Common myeloid progenitor, CD34-positive (primary cell): ENCODE measurements at regions not wholly inside any gene's neighbourhood (a gene's known extent, or its start where the extent isn't known, plus 50 kb on each side); places are given as distances from the start of the nearest gene placed in this dataset.

Experiments used
- CTCF ChIA-PET: fragments of 350-600 bp; sonication (Branson Sonifier 250); formaldehyde crosslinking; loops from one replicate; lab custom pipeline; 2021; ENCODE audit warnings: antibody characterized with exemption; lab: Charles Lee
- POLR2A ChIA-PET: fragments of 350-600 bp; sonication (Branson Sonifier 250); formaldehyde crosslinking; loops from one replicate; lab custom pipeline; 2021; ENCODE audit warnings: antibody characterized with exemption; lab: Charles Lee
- DNase-seq, 3 donors: peaks; one replicate each; pipeline versions ENCODE4 v3.0.0 to v3.0.0-alpha.2; 2013
- H3K27ac ChIP-seq, 2 experiments: 1 replicate in 1 of 2; 2 replicates in 1 of 2; pipeline ENCODE4 v1.7.0; 2013; ENCODE audit warnings: inconsistent platforms in 2 of 2, low read length in 2 of 2, mild to moderate bottlenecking in 2 of 2, low read depth in 1 of 2, moderate library complexity in 1 of 2; ENCODE audit not compliant: severe bottlenecking in 2 of 2, insufficient read depth in 1 of 2, poor library complexity in 1 of 2
- H3K27me3 ChIP-seq, 5 experiments: replicated peaks in 2 of 5; 1 replicate in 3 of 5; 2 replicates in 2 of 5; pipeline versions ENCODE4 v1.6.1 to v1.7.0; 2013; ENCODE audit warnings: low read length in 4 of 5, mild to moderate bottlenecking in 2 of 5, moderate library complexity in 2 of 5, inconsistent platforms in 1 of 5; ENCODE audit not compliant: insufficient read depth in 5 of 5, control insufficient read depth in 4 of 5
- H3K36me3 ChIP-seq, 4 experiments: 1 replicate in 2 of 4; 2 replicates in 2 of 4; pipeline versions ENCODE4 v1.6.1 to v1.7.0; 2013; ENCODE audit warnings: low read length in 3 of 4, control low read depth in 1 of 4, mild to moderate bottlenecking in 1 of 4; ENCODE audit not compliant: control insufficient read depth in 4 of 4, insufficient read depth in 4 of 4
- H3K4me1 ChIP-seq, 4 experiments: 1 replicate in 3 of 4; 2 replicates in 1 of 4; pipeline versions ENCODE4 v1.6.1 to v1.7.1; 2013; ENCODE audit warnings: low read length in 3 of 4, mild to moderate bottlenecking in 3 of 4, control low read depth in 1 of 4, inconsistent platforms in 1 of 4, moderate library complexity in 1 of 4; ENCODE audit not compliant: control insufficient read depth in 4 of 4, insufficient read depth in 4 of 4; ENCODE audit errors: control extremely low read depth in 1 of 4
- H3K4me3 ChIP-seq, 7 experiments: 1 replicate in 4 of 7; 2 replicates in 3 of 7; pipeline versions ENCODE4 v1.5.1 to v1.7.0; 2013; ENCODE audit warnings: mild to moderate bottlenecking in 7 of 7, low read length in 6 of 7, moderate library complexity in 6 of 7, inconsistent platforms in 2 of 7, low read depth in 2 of 7, control low read depth in 1 of 7; ENCODE audit not compliant: insufficient read depth in 4 of 7, control insufficient read depth in 1 of 7; ENCODE audit errors: extremely low read depth in 1 of 7
- H3K9me3 ChIP-seq, 5 experiments: 1 replicate in 4 of 5; 2 replicates in 1 of 5; pipeline versions ENCODE4 v1.6.1 to v1.7.1; 2013; ENCODE audit warnings: low read length in 4 of 5, mild to moderate bottlenecking in 2 of 5, inconsistent platforms in 1 of 5, low read depth in 1 of 5, moderate library complexity in 1 of 5; ENCODE audit not compliant: control insufficient read depth in 4 of 5, insufficient read depth in 2 of 5; ENCODE audit errors: control extremely low read depth in 1 of 5
- WGBS: methylation state at CpG from one replicate; pipeline ENCODE4 v1.1.5; 2013; ENCODE audit not compliant: insufficient coverage; 5-methylcytosine and 5-hydroxymethylcytosine counted together

DNA sequence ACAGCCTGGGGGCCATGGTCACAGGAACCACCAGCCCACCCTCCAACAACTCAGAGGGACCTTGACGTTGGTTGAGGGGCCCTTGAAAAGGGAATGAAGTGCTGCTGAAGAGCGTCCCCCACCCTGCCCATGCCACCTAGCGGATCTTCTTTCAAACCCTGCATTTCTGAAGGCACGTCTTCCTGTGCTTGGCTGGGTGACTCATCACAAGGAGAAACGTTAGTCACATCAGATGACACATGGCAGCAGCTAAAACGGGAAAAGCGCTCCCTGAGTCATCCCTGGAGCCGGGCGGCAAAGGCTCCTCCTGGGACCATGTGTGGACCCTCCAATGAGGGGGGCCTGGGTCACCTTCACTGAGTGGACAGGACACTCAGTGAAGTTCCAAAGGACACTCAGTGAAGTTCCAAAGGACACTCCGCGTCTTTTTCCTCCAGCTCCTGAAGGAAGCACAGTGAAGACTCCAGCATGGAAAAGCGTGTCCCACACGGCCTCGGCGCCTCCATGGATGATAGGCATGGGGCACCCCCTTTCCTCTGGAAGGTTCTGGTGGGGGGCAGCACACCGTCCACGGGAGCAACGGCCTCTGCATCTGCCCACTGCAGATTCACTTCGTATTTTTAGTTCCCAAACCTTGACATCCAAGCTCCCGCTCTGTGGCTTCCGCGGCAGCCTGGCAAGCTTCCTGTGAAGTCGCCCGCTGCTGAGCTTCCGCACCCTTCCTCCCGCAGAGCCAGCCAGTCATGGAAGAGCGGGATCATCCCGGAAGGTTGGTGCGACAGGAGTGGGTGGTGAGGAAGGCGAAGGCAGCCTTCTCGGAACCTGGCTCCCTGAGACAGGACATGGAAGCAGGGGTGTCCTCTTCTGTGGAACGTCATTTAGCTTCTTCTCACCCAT lies 383.4 kb downstream of the VRK1 start:
- H3K27ac ChIP-seq, result no peak overlapping the region
- ChIA-PET CTCF (interaction anchor here (1.0 kb wide), 1 partner anchor 124 kb away, joined by 3 read pairs; no protein-coding TSS in a partner anchor), POLR2A (no interaction called here)
- peak in 2 of 3 donors; percentile 17 to 43 for DNase-seq
- H3K36me3 ChIP-seq, result no peaks in the 10 kb centered on the region
- H3K4me1 ChIP-seq, result peaks cover 0 to 7% (median 2%) of the 10 kb centered on the region in 4 experiments
- peaks cover 0 to 31% (median 4%) of the 10 kb centered on the region in 5 experiments for H3K27me3 ChIP-seq
- no peaks in the 10 kb centered on the region for H3K9me3 ChIP-seq
- WGBS, result 87% methylated on average over 19 of the region's 32 CpGs
- H3K4me3 ChIP-seq, result no peak overlapping the region

DNA sequence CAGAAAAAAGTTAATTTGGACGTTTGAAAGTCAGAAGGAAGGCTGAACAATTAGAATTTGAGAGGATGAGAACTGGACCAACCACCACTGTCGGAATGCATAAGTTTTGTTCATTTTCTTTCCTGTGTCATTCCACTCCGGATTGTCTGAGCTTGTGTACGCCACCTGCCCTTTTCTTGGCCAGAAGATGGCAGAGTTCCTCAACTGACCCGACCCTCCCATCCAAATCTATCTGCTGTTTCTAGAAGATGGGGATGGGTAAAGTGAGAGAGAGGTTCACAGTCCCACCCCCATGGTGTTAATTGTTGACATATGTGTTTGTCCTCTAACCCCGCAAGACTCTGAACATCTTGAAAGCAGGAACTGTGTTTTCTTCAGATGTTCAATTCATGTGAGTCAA lies 388.0 kb downstream of the VRK1 start:
- DNase-seq, result peak; percentile 25 to 60 (median 53)
- WGBS, result 56% methylated on average over 4 of the region's 6 CpGs
- POLR2A ChIA-PET, result interaction anchor here (0.6 to 0.9 kb wide), 2 partner anchors 216 to 418 kb away, joined by 3 read pairs; no protein-coding TSS in a partner anchor
- H3K4me3 ChIP-seq, result no peak overlapping the region
- peaks cover 0 to 5% (median 2%) of the 10 kb centered on the region in 4 experiments for H3K4me1 ChIP-seq
- H3K27me3 ChIP-seq, result peaks cover 0 to 7% (median 0%) of the 10 kb centered on the region in 5 experiments
- H3K36me3 ChIP-seq, result no peaks in the 10 kb centered on the region
- CTCF ChIA-PET, result interaction anchor here (0.7 to 4.2 kb wide), 13 partner anchors 9 to 401 kb away, joined by 3 to 22 read pairs (median 4); no protein-coding TSS in a partner anchor
- no peaks in the 10 kb centered on the region for H3K9me3 ChIP-seq
- H3K27ac ChIP-seq, result no peak overlapping the region

GRCh38 chr14:97187916-97188315 lies 390.7 kb downstream of the VRK1 start:
- peaks cover 0 to 3% (median 0%) of the 10 kb centered on the region in 4 experiments for H3K4me1 ChIP-seq
- no peak for DNase-seq
- H3K27ac ChIP-seq, result no peak overlapping the region
- peaks cover 0 to 7% (median 0%) of the 10 kb centered on the region in 5 experiments for H3K27me3 ChIP-seq
- no peaks in the 10 kb centered on the region for H3K36me3 ChIP-seq
- 80% methylated on average over 1 of the region's 2 CpGs for WGBS
- ChIA-PET CTCF (no interaction called here), POLR2A (no interaction called here)
- H3K4me3 ChIP-seq, result no peak overlapping the region
- H3K9me3 ChIP-seq, result no peaks in the 10 kb centered on the region

DNA sequence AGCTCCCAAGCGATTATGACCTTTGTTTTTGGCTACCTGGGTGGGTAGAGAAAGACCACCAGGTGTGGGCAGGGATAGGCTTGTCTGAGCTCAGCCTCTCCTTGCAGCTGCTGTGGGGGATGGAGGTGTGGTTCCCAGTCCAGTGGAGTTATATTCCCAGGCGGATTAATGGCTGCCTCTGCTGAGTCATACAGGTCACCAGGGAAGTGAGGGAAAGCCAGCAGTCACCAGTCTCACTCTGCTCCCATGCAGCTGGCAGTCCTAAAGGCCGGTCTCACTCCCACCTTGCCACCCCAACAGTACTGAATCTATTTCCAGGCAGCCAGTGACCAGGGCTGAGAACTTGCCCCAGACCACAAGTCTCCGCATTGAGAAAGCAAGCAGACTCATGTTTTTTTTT lies 399.2 kb downstream of the VRK1 start:
- no peaks in the 10 kb centered on the region for H3K27me3 ChIP-seq
- DNase-seq, result no peak
- H3K9me3 ChIP-seq, result peaks cover 2 to 10% (median 6%) of the 10 kb centered on the region in 5 experiments
- H3K27ac ChIP-seq, result no peak overlapping the region
- 96% methylated on average over 4 of the region's 4 CpGs for WGBS
- H3K4me3 ChIP-seq, result no peak overlapping the region
- no peaks in the 10 kb centered on the region for H3K36me3 ChIP-seq
- ChIA-PET CTCF (no interaction called here), POLR2A (no interaction called here)
- peaks cover 0 to 3% (median 0%) of the 10 kb centered on the region in 4 experiments for H3K4me1 ChIP-seq

DNA sequence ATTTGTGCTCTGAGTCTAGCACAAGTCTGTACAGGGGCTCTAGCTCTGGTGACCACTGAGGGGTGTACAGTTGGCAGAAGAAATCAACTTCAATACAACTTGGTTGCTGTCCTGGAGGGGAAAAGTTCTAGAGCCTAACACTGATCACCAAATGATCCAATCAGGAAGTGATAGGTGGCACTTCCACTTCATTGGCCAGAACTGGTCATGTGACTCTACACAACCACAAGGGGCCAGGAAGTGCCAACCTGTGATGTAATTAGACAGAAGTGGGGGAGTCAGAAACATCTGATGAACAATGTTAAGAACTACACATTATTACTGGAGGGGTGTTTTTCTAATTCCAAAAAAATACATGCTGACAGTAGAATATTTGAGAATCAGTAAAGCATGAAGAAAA lies 401.6 kb downstream of the VRK1 start:
- H3K4me1 ChIP-seq, result peaks cover 0 to 3% (median 0%) of the 10 kb centered on the region in 4 experiments
- no peak overlapping the region for H3K4me3 ChIP-seq
- CTCF ChIA-PET, result no interaction called here
- no peaks in the 10 kb centered on the region for H3K36me3 ChIP-seq
- POLR2A ChIA-PET, result no interaction called here
- H3K9me3 ChIP-seq, result peaks cover 2 to 10% (median 5%) of the 10 kb centered on the region in 5 experiments
- no peaks in the 10 kb centered on the region for H3K27me3 ChIP-seq
- DNase-seq, result no peak
- no peak overlapping the region for H3K27ac ChIP-seq

GRCh38 chr14:97200245-97200644 lies 403.1 kb downstream of the VRK1 start:
- H3K36me3 ChIP-seq, result no peaks in the 10 kb centered on the region
- no peaks in the 10 kb centered on the region for H3K27me3 ChIP-seq
- H3K4me3 ChIP-seq, result no peak overlapping the region
- DNase-seq, result no peak
- peaks cover 0 to 3% (median 0%) of the 10 kb centered on the region in 4 experiments for H3K4me1 ChIP-seq
- H3K9me3 ChIP-seq, result peaks cover 0 to 6% (median 2%) of the 10 kb centered on the region in 5 experiments
- ChIA-PET POLR2A (no interaction called here), CTCF (no interaction called here)
- no peak overlapping the region for H3K27ac ChIP-seq
- 100% methylated on average over 3 of the region's 4 CpGs for WGBS

GRCh38 chr14:97206916-97207315 lies 409.7 kb downstream of the VRK1 start:
- ChIA-PET POLR2A (no interaction called here), CTCF (no interaction called here)
- Histone ChIP-seq H3K27me3 (no peaks in the 10 kb centered on the region), H3K9me3 (no peaks in the 10 kb centered on the region), H3K27ac (no peak overlapping the region), H3K36me3 (no peaks in the 10 kb centered on the region), H3K4me3 (no peak overlapping the region), H3K4me1 (no peaks in the 10 kb centered on the region)
- 97% methylated on average over 11 of the region's 11 CpGs for WGBS
- no peak for DNase-seq
